PFSK-1 (cell line): ENCODE measurements at regions not wholly inside any gene's neighbourhood (a gene's known extent, or its start where the extent isn't known, plus 50 kb on each side); places are given as distances from the start of the nearest gene placed in this dataset.

ENCODE experiments used
- POLR2AphosphoS5 ChIP-seq: IDR thresholded peaks from 2 replicates; pipeline ENCODE4 v1.6.1; 2012; ENCODE audit warnings: low read depth, mild to moderate bottlenecking, control low read depth, low read length, moderate library complexity
- SIN3A ChIP-seq: IDR thresholded peaks from 2 replicates; pipeline ENCODE4 v1.6.1; 2012; ENCODE audit warnings: mild to moderate bottlenecking, low read length, moderate library complexity, borderline replicate concordance; ENCODE audit not compliant: insufficient read depth
- TAF1 ChIP-seq: IDR thresholded peaks from 2 replicates; pipeline ENCODE4 v1.6.1; 2012; ENCODE audit warnings: low read length, control low read depth, borderline replicate concordance; ENCODE audit not compliant: insufficient read depth
- TF ChIP-seq, protein P1 (sequence below), 2 experiments: IDR thresholded peaks; 2 replicates each; pipeline versions ENCODE4 v1.6.1 to v1.8.0; 2011 to 2012; ENCODE audit warnings: low read depth in 2 of 2, low read length in 2 of 2, control low read depth in 1 of 2, inconsistent platforms in 1 of 2, mild to moderate bottlenecking in 1 of 2, moderate library complexity in 1 of 2; ENCODE audit not compliant: insufficient read depth in 1 of 2

GRCh38 chr6:105620878-105621277 lies 218.0 kb upstream of the PREP start:
- no peak for TF ChIP-seq SIN3A
- no peak for TF ChIP-seq POLR2AphosphoS5
- TF ChIP-seq, protein P1, sequence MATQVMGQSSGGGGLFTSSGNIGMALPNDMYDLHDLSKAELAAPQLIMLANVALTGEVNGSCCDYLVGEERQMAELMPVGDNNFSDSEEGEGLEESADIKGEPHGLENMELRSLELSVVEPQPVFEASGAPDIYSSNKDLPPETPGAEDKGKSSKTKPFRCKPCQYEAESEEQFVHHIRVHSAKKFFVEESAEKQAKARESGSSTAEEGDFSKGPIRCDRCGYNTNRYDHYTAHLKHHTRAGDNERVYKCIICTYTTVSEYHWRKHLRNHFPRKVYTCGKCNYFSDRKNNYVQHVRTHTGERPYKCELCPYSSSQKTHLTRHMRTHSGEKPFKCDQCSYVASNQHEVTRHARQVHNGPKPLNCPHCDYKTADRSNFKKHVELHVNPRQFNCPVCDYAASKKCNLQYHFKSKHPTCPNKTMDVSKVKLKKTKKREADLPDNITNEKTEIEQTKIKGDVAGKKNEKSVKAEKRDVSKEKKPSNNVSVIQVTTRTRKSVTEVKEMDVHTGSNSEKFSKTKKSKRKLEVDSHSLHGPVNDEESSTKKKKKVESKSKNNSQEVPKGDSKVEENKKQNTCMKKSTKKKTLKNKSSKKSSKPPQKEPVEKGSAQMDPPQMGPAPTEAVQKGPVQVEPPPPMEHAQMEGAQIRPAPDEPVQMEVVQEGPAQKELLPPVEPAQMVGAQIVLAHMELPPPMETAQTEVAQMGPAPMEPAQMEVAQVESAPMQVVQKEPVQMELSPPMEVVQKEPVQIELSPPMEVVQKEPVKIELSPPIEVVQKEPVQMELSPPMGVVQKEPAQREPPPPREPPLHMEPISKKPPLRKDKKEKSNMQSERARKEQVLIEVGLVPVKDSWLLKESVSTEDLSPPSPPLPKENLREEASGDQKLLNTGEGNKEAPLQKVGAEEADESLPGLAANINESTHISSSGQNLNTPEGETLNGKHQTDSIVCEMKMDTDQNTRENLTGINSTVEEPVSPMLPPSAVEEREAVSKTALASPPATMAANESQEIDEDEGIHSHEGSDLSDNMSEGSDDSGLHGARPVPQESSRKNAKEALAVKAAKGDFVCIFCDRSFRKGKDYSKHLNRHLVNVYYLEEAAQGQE (IDR thresholded peaks at IDR 0.05; ENCODE audit: insufficient read depth in 1 of 2, low read depth in 2 of 2, low read length in 2 of 2) = no peak
- TF ChIP-seq TAF1 = no peak
